CD1c-positive myeloid dendritic cell (primary cell): ENCODE measurements at regions not wholly inside any gene's neighbourhood (a gene's known extent, or its start where the extent isn't known, plus 50 kb on each side); places are given as distances from the start of the nearest gene placed in this dataset.
A peak's percentile ranks its signal among the peaks of the same experiment; 100 is the strongest.
"Not testable (repeated sequence)": the region's sequence is repeated elsewhere in the genome, so short reads cannot be mapped to it uniquely, and the experiment has no call there.

Source experiments
- DNase-seq: peaks from one replicate; pipeline ENCODE4 v3.0.0-alpha.2; 2016; ENCODE audit errors: extremely low spot score

DNA sequence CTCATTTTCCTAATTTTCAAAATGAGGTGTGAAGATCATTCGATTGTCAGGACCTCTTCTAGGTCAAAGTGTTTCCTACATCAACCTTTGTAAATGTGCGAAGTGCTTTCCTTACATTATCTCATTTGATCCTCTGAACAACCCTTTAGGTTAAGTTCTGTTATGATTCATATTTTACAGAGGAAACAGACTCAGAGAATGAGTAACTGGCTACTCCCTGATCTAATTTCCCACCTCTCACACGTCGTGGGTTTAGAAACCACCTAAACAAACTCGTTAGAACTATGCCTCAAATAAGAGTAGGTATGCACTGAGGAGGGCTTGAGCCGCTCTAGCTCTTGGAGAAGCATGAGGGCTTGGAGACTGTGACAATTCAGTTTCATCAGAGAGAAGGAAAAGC lies 148.6 kb downstream of the CD47 start:
- peak; percentile 32 for DNase-seq

DNA sequence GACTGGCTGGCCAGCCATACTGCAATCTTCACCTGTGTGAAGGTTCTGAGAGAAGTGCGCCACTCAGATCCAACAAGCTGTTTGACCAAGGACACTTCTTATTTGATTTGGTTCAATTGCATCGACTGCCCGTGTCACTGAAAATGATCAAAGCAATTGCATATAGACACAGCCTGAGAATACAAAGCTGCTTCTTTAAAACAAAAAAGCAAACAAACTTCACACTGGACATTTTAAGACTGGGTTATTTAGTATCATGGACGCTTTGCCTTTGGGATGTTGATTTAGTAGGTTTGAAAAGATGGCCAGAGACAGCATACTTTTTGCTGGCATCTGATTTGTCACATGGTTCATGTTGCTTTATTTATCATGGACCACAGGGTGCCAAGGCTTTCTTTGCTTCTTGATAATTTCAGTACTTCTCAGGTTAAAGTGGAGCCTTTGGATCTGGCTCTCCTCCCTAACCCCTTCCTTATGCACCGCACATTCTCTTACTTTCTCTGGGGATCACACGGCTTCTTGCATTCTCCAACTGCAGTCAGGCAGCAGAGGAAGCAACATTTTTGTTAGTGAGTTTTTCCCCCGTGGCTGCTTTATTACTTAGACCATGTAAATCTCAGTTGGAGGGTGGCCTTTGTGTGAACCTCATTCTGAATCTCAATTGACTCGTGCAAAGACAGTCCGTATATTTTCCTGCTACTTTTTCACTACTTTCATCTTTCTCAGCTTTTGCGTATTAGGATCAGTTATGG lies 151.0 kb downstream of the CD47 start:
- no peak for DNase-seq

DNA sequence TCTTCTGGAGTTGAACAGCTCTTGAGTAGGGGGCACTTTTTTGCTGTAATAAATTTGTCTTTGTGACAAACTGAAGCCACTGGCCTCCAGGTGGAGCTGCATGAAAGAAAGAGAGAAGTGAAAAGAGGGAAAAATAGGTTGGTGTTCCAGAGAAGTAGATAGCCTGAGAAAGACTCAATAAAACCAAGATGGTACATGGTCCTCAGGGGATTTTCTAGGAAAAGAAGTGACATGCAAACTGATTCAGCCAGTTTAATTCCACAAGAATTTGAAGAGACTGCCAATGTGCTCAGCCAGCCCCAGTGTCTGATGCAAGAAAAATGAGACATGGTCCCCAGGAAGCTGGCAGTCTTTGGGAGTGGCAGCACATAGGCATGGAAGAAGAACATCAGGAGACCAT lies 152.7 kb downstream of the CD47 start:
- no peak for DNase-seq

DNA sequence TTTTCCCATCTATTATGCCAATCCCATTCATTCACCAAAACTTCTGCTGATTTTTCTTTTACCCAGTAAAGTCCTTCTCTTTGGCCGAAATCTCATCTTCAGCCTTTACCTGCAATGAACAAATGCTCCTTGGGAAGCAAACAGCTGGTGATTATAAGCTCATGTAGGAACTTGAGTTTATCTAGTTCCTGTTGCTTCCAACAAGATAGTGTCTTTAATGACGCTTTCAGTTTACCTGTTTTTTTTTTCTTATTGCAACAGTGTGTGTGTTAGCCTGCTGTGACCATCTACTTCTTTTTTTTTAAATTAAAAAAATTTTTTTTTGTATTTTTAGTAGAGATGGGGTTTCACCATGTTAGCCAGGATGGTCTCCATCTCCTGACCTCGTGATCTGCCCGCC lies 156.0 kb downstream of the CD47 start:
- DNase-seq: no peak

DNA sequence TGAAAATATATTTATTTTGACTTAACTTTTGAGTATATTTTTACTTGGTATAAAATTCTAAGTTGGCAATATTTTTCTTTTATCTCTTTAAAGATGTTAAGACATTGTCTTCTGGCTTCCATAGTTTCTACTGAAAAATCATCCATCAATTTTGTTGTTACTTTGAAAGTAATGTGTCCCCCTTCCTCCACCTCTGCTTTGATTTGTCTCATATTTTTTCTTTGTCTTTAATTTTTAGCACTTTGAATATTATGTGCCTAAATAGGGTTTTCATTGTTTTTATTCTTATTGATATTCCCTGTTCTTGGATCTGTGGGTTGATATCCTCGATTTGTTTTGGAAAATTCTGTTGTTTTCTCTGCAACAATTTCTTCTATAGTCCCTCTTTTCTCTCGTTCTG lies 157.4 kb downstream of the CD47 start:
- no peak for DNase-seq

DNA sequence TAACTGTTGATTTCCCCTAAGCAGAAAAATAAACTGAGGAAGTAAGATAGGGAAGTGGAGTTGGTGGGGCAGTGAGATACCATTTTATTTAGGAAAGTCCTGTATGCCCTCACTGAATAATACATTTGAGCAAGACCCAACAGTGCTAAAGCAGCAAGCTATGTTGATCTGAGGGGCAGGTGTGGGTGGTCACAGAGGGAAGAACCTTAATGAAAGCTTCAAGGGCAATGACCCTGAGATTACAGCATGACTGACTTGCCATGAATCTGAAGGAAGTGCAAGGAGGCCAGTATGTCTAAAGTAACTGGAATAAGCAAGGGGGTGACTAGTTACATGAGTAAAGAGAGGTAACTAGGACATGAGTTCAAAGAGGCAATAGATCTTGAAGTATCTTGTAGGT lies 159.5 kb downstream of the CD47 start:
- DNase-seq: peak; percentile 21

DNA sequence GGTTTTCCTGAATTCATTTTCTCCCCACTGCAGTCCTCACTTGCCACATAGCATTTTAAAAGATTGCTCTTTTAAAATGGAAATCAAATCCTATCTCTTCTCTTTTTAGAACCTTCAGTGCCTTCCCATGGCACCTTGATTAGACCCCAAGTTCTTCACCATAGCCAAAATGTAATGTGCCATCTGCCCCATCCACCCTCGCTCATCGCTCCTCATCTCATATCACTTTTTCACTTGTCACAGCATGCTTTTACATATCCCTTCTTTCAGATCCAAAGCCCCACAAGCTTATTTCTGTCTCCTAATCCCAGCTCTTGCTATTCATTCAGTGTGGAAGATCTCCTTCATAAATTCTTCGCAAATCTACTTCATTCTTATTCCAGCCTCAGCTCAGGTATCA lies 161.7 kb downstream of the CD47 start:
- DNase-seq: no peak

DNA sequence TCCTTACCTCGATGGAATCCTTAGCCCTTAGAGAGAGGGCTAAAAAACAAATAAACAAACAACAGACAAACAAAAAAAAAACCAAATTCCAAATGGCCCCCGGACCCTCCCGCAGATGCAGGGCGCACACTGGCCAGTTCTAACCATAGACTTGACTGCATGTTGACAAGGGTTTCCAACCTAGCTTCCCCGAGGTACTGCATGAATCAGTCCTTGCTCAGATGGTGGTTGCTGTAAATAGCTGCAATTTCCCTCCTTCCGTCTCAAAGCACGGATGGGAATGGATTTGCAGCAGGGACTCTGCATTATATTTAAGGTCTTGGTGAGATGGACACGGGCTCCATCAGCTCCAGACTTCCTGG lies 162.8 kb downstream of the CD47 start:
- DNase-seq: no peak

DNA sequence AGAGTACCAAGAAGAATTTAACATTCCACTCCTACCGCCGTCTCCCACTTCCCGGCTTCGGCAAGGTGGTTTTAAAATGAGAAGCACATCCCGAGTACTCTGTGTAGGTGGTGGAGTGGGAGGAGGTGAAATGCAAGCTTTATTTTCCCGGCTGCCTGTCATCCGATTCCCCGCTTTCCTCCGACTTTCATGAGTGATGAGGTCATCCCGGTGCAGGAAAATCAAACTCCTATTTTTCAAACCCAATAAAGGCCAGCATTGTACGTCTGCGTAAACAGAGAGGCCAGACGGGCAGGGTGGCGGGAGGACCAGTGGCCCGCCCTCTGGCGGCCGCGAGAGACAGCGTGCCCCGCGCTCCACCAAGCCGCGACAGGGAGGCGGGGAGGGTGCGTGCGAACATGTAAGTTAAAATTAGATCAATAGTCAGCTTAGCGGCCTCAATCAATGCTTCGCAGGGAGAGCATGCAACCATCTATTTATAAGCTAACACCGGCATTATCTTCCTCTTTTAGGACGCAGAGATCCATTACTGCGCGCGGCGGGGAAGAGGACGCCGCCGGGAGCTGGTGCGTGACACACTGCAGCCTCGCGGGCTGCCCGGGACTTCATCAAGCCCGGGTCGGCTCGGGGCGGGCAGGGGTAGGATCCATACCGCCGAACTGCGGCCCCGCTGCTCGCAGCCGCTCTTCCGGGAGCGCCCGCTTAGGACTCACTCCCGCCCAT lies 163.3 kb downstream of the CD47 start:
- DNase-seq: peak; percentile 81

DNA sequence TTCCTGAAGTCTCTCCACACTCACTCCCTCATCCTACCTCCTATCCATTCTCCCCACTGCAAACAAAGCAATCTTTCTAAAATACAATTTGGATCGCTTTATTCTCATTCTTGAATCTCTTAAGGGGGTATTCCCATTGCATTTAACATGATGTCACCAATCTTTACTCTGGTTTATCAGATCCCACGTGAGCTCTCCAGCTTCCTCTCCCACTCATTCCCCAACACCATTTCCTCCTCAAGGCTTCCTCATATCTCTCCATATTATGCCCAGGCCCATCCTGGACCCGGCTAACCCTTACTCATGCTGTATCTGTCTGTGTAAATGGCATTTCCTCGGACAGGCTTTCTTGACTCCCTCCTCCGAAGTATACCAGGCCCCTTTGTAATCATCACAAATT lies 165.0 kb downstream of the CD47 start:
- peak; percentile 43 for DNase-seq

DNA sequence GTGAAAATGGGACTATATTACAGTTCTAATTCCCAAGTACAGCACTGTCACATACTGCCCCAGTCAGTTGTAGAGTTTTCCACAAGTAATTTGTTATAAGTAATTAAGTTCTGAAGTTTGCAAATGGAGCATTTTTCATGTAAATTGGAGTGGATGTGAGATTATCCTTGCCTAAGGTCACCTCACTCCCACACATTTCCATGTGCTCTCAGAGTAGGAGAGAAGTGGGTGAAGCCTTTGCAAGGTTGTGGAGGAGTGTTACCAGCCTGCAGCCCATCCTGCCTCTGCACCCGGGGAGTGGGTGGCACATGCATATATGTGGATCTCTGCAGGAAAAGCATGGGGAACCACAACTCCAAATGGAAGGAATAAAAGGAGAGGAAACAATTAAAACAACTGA lies 169.8 kb downstream of the CD47 start:
- peak; percentile 18 for DNase-seq

DNA sequence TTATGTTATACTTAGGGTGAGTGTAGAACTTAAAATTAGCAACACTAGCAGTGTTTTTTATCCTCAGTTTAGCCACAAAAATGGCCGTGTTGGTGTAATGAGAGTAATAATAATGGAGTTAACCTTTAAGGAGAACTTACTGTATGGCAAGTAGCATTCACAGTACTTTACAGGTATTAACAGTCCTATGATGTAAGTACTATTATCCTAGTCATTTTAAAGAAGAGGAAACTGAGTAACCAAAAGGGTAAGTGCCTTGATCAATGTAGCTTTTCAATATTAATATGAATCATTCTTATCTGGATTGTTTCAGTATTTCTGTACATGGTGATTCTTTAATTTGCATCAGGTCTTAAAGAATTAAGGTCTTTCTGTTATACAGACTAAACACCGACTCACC lies 170.3 kb downstream of the CD47 start:
- no peak for DNase-seq

DNA sequence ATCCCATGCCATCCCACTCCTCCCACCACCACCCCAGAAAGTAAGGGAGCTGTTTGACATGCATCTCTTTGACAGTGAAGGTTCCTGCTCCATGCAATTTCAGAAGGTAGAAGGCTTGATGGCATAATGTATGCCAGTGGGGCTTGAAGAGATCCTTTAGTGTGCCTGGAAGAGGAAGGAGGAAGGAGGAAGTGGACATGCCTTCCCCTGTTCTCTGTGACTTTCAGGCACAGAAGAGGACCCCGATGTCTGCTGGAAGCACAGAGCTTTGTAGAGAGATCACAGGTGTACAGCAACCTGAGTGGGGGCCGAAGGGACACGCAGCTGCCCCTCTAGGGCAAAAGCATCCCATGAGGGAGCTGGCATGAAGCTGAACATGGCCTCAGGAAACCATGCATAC lies 171.6 kb downstream of the CD47 start:
- peak; percentile 20 for DNase-seq

DNA sequence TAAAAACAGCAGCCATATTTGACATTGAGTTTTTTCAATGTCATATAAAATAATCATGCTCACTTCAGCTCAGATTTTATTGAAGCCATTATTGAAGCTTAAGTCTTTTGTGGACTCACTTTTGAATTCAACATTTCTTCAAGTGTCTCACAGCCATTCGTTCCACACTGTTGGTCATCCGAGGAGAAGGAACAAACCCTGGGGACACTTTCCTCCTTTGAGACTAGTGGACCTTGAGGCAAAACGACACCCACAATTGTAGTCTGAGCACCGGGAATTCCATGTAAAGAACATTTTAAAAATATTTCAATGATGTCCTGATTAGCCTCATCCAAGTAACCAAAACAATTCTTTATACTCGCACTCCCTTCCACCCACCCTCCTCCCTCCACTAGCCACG lies 174.7 kb downstream of the CD47 start:
- no peak for DNase-seq

DNA sequence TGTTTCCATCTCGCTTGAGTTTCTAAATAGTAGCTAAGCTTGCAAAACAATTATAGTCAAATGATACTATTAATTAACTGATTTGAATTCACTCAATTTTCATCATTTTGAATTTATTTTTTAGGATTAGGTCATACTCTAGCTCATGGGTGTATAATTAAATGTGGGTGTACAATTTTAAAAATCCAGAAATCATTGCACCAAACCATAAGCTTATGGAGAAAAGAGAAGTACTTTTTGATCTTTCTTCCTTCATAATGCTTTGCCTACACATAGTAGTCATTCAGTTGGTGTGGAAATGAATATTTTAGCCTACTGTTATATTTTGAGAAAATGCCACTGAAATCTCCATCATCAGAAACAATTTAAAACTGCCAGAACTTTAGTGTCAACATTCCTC lies 175.1 kb downstream of the CD47 start:
- peak; percentile 36 for DNase-seq

DNA sequence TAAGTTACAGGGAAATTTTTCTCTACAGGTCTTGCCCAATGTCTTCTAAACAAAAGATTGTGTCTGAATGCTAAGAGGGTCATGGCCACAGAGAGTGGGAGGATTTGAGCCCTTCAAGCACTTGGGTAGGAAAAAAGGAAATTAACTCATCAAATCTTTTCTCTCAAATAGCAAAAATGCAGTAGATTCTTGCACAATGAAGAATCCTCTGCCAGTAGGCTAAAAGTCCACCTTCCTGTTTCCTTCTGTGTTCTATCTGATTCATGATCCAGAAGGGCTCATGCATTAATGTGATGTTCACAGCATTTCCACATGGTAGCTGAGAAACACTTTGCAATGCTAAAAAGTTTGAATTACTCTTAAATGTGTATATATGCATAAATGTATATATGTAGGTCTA lies 177.1 kb downstream of the CD47 start:
- DNase-seq: peak; percentile 93

DNA sequence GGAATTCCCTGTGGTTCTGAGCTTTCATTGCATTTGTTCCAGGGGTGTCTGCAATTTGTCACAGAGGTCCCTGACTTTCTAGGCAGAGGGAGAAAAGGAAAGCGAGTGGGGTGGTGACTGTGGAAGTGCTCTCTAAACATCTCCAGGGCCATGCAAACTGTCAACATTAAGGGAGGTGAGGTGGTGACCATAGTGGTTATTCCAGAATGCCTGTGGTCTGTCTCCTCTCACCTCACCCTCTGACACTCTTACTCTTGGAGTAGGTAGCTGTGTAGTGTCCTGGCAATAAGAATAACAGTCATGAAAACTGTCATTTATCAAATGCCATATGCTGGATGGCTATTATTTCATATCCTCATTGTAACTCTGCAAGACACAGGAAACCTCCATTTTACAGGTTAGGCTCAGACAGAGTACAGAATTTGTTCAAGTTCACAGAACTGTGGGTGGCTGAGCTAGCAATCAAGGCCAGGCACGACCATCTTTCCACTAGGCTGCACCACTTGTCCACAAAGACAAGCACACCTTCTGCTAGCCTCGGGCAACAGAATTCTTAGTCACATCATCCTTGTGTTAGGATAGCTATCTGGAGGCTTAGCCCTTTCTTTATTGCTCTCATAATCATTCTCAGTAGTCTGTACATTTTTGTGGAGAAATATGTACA lies 179.4 kb downstream of the CD47 start:
- no peak for DNase-seq

DNA sequence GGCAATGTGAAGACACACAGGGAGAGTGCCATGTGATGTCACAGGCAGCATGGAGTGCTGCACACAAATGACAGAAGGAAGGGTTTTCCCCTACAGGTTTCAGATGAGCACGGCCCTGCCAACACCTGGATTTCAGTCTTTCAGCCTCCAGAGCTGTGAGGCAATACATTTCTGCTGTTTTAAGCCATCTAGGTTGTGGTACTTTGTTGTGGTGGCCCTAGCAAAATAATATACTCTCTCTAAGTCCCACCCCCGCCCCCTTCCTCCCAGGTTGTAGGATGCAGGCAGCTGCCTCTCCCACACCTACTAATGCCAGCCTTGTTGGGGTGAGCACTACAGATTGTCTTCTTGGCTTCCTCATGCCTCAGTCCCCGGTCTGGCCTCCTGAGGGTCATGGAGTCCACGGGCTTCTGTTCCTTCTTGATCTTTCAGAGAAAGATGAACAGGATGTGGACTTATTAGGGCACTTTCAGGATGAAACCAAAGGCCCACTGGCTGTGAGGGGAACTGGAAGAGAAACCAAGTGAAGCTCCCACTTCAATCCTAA lies 180.0 kb downstream of the CD47 start:
- DNase-seq: peak; percentile 84

DNA sequence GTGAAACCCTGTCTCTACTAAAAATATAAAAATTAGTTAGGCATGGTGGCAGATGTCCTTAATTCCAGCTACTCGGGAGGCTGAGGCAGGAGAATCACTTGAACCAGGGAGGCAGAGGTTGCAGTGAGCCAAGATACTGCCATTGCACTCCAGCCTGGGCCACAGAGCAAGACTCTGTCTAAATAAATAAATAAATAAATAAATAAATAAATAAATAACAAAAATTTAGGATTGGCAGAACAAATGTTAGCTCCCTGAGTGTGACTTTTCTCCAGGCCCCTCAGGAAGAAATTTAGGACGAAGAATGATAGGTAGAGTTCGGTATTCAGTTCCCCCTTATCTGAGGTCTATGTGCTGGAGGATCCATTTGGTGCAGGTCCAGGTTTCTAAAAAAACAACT lies 181.2 kb downstream of the CD47 start:
- not testable (repeated sequence) for DNase-seq

DNA sequence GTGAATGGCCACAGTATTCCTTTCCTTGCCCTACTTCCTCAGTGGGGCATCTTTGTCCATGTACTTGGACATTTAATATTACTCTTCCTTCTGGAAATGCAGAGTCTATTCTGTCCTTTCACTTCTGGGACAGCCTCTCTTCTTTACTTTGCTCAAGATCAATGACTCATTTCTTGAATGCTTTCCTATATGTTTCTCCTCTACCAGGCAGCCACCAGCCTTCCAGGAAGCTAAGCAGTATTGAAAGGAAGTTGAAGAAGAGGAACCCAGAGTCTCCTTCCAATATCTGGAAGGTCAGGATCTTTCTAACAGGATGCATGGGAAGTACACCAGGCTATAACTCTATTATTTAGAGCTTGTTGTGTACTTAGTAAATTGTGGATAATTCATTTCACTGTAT lies 182.8 kb downstream of the CD47 start:
- DNase-seq: peak; percentile 32

DNA sequence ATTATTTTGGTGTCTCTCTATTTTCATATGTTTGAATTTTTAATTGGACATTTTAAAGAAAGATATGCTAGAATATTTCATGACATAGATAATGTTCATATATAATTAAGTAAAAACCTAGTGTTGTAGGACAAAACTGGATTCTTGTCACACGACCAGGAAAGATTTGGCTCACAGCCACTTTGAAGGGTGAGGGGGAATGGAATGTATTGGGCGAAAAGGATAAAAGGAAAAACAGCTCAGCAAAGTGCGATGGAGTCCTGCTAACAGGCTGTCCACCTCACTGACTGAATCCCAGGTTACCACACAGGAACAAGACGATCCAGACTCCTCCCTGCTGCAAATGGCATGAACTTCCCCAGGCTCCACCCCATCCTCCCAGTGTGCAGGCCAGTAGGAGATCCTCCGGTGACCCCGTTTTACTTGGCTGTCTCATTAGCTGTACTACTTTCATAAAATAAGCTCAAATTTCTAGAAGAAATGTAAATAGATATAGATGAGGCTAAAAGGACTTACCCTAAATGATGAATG lies 186.2 kb downstream of the CD47 start:
- DNase-seq: no peak

DNA sequence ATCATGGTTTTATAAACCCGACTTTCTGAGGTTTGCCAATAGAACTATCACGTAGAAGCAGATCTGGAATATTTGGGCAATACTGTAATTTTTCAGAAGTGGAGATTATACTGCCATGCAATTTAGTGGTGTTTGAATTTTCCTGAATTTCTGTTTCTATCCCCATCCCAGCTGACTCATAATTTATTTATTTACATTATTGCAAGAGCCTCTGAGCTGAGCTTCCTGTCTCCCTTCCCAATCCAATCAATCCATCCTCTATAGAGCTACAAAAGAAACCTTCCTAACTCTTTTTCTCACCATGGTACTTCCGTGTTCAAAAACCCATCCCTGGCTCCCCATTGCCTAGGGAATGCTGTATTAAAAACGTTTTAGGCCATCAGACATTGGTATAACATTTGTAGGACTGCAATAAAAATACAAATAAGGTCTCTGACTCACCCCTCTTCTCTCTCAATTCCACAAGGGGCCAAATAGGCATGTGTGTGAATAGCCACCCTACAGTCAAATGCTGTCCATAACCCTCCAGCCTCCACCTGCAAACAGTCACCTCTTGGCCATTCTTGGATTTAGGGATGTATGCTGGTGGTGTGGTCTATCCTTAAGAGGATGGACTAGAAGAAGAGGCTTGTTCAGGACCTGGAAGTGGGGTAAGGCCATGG lies 190.7 kb downstream of the CD47 start:
- no peak for DNase-seq
